ENCODE measurements at regions not wholly inside any gene's neighbourhood (a gene's known extent, or its start where the extent isn't known, plus 50 kb on each side); places are given as distances from the start of the nearest gene placed in this dataset.
"Not testable (repeated sequence)": the region's sequence is repeated elsewhere in the genome, so short reads cannot be mapped to it uniquely, and the experiment has no call there.

GRCh38 chr3:118534519-118534918 lies 500.1 kb downstream of the IGSF11 start:
- no peaks in the 10 kb centered on the region for H3K27me3 ChIP-seq (ENCODE audit: control insufficient read depth in 3 of 3, insufficient read depth in 3 of 3, low read length in 2 of 3)
- peaks cover 0 to 2% (median 0%) of the 10 kb centered on the region in 5 donors for H3K4me1 ChIP-seq (ENCODE audit: control insufficient read depth in 5 of 5, insufficient read depth in 5 of 5, low read length in 5 of 5)
- no peak overlapping the region for H3K9ac ChIP-seq (ENCODE audit: insufficient read depth in 1 of 2, low read length in 2 of 2)
- no peak overlapping the region for H3K4me3 ChIP-seq
- ATAC-seq (ENCODE audit: insufficient read depth, low FRiP score) (no peak), DNase-seq (peak in 1 of 3 donors; percentile 17)
- H3K27ac ChIP-seq (ENCODE audit: low read depth in 1 of 2, low read length in 1 of 2): no peak overlapping the region
- TF ChIP-seq CTCF (IDR thresholded peaks at IDR 0.05; ENCODE audit: control extremely low read depth, extremely low read depth): no peak
- no peaks in the 10 kb centered on the region for H3K9me3 ChIP-seq (ENCODE audit: control insufficient read depth in 4 of 4, insufficient read depth in 3 of 4, low read length in 3 of 4)
- 0 to 25% methylated on average over 2 of the region's 2 CpGs for WGBS, 2 donors
- H3K36me3 ChIP-seq (ENCODE audit: control insufficient read depth in 4 of 4, insufficient read depth in 4 of 4, low read length in 4 of 4): no peaks in the 10 kb centered on the region

GRCh38 chr3:118536764-118537163 lies 497.9 kb downstream of the IGSF11 start:
- DNase-seq (no peak), ATAC-seq (ENCODE audit: insufficient read depth, low FRiP score) (no peak)
- Histone ChIP-seq H3K27ac (ENCODE audit: low read depth in 1 of 2, low read length in 1 of 2) (no peak overlapping the region), H3K4me3 (no peak overlapping the region), H3K4me1 (ENCODE audit: control insufficient read depth in 5 of 5, insufficient read depth in 5 of 5, low read length in 5 of 5) (peaks cover 0 to 2% (median 0%) of the 10 kb centered on the region in 5 donors), H3K36me3 (ENCODE audit: control insufficient read depth in 4 of 4, insufficient read depth in 4 of 4, low read length in 4 of 4) (no peaks in the 10 kb centered on the region), H3K27me3 (ENCODE audit: control insufficient read depth in 3 of 3, insufficient read depth in 3 of 3, low read length in 2 of 3) (no peaks in the 10 kb centered on the region), H3K9me3 (ENCODE audit: control insufficient read depth in 4 of 4, insufficient read depth in 3 of 4, low read length in 3 of 4) (no peaks in the 10 kb centered on the region), H3K9ac (ENCODE audit: insufficient read depth in 1 of 2, low read length in 2 of 2) (no peak overlapping the region)
- 78 to 85% methylated on average over 3 of the region's 3 CpGs for WGBS, 2 donors
- no peak for TF ChIP-seq CTCF (IDR thresholded peaks at IDR 0.05; ENCODE audit: control extremely low read depth, extremely low read depth)

- H3K27me3 ChIP-seq (ENCODE audit: control insufficient read depth in 3 of 3, insufficient read depth in 3 of 3, low read length in 2 of 3): no peaks in the 10 kb centered on the region
- no peaks in the 10 kb centered on the region for H3K9me3 ChIP-seq (ENCODE audit: control insufficient read depth in 4 of 4, insufficient read depth in 3 of 4, low read length in 3 of 4)
- H3K9ac ChIP-seq (ENCODE audit: insufficient read depth in 1 of 2, low read length in 2 of 2): no peak overlapping the region
- ATAC-seq (ENCODE audit: insufficient read depth, low FRiP score) (no peak), DNase-seq (no peak)
- no peak overlapping the region for H3K4me3 ChIP-seq
- 93 to 97% methylated on average over 2 of the region's 2 CpGs for WGBS, 2 donors
- TF ChIP-seq CTCF (IDR thresholded peaks at IDR 0.05; ENCODE audit: control extremely low read depth, extremely low read depth): no peak
- H3K27ac ChIP-seq (ENCODE audit: low read depth in 1 of 2, low read length in 1 of 2): no peak overlapping the region
- H3K36me3 ChIP-seq (ENCODE audit: control insufficient read depth in 4 of 4, insufficient read depth in 4 of 4, low read length in 4 of 4): no peaks in the 10 kb centered on the region
- H3K4me1 ChIP-seq (ENCODE audit: control insufficient read depth in 5 of 5, insufficient read depth in 5 of 5, low read length in 5 of 5): peaks cover 0 to 2% (median 0%) of the 10 kb centered on the region in 5 donors
Measured at GRCh38 chr3:118537454-118537853, 497.2 kb downstream of the IGSF11 start.

GRCh38 chr3:118538187-118538586 lies 496.5 kb downstream of the IGSF11 start:
- Histone ChIP-seq H3K9ac (ENCODE audit: insufficient read depth in 1 of 2, low read length in 2 of 2) (no peak overlapping the region), H3K4me3 (no peak overlapping the region), H3K36me3 (ENCODE audit: control insufficient read depth in 4 of 4, insufficient read depth in 4 of 4, low read length in 4 of 4) (no peaks in the 10 kb centered on the region), H3K27ac (ENCODE audit: low read depth in 1 of 2, low read length in 1 of 2) (no peak overlapping the region), H3K9me3 (ENCODE audit: control insufficient read depth in 4 of 4, insufficient read depth in 3 of 4, low read length in 3 of 4) (no peaks in the 10 kb centered on the region), H3K27me3 (ENCODE audit: control insufficient read depth in 3 of 3, insufficient read depth in 3 of 3, low read length in 2 of 3) (no peaks in the 10 kb centered on the region), H3K4me1 (ENCODE audit: control insufficient read depth in 5 of 5, insufficient read depth in 5 of 5, low read length in 5 of 5) (peaks cover 0 to 2% (median 0%) of the 10 kb centered on the region in 5 donors)
- no peak for TF ChIP-seq CTCF (IDR thresholded peaks at IDR 0.05; ENCODE audit: control extremely low read depth, extremely low read depth)
- WGBS, 2 donors: 94% methylated on average over 1 of the region's 1 CpG
- ATAC-seq (ENCODE audit: insufficient read depth, low FRiP score) (no peak), DNase-seq (peak in 1 of 3 donors; percentile 39)

GRCh38 chr3:118539820-118540447 lies 494.7 kb downstream of the IGSF11 start:
- H3K4me3 ChIP-seq; H3K9ac ChIP-seq (ENCODE audit: insufficient read depth in 1 of 2, low read length in 2 of 2); H3K4me1 ChIP-seq (ENCODE audit: control insufficient read depth in 5 of 5, insufficient read depth in 5 of 5, low read length in 5 of 5); H3K27ac ChIP-seq (ENCODE audit: low read depth in 1 of 2, low read length in 1 of 2); H3K36me3 ChIP-seq (ENCODE audit: control insufficient read depth in 4 of 4, insufficient read depth in 4 of 4, low read length in 4 of 4); DNase-seq; H3K27me3 ChIP-seq (ENCODE audit: control insufficient read depth in 3 of 3, insufficient read depth in 3 of 3, low read length in 2 of 3); ATAC-seq (ENCODE audit: insufficient read depth, low FRiP score); H3K9me3 ChIP-seq (ENCODE audit: control insufficient read depth in 4 of 4, insufficient read depth in 3 of 4, low read length in 3 of 4): not testable (repeated sequence)
- 83 to 84% methylated on average over 13 of the region's 13 CpGs for WGBS, 2 donors
